PC-3 (cell line): ENCODE measurements at regions not wholly inside any gene's neighbourhood (a gene's known extent, or its start where the extent isn't known, plus 50 kb on each side); places are given as distances from the start of the nearest gene placed in this dataset.
"Not testable (repeated sequence)": the region's sequence is repeated elsewhere in the genome, so short reads cannot be mapped to it uniquely, and the experiment has no call there.

Source experiments
- ATAC-seq: fragments of 200-7000 bp; cut with Tn5 transposase; 2 replicates; pipeline ENCODE4 v1.9.1; 2020; ENCODE audit warnings: mild to moderate bottlenecking, moderate library complexity
- BruUV-seq: library from RNA; stranded (reverse); fragments of 400-500 nt; replicated peaks from 2 replicates; lab custom pipeline; 2021; lab: Mats Ljungman, UMichigan
- CTCF ChIA-PET: fragments of 300-600 bp; sonication (Branson Sonifier 250); formaldehyde crosslinking; loops from one replicate; lab custom pipeline; 2022; ENCODE audit warnings: antibody characterized with exemption; lab: Charles Lee
- POLR2A ChIA-PET: fragments of 300-600 bp; sonication (Branson Sonifier 250); formaldehyde crosslinking; loops from one replicate; lab custom pipeline; 2022; ENCODE audit warnings: antibody characterized with exemption; ENCODE audit not compliant: unreplicated experiment; lab: Charles Lee
- DNase-seq: peaks from one replicate; pipeline ENCODE4 v3.0.0-alpha.2; 2015
- H2AFZ ChIP-seq: fragments of 300-600 bp; sonication (generic); 2 replicates; pipeline ENCODE4 v1.6.0; 2016; ENCODE audit warnings: antibody characterized with exemption, low read length
- H3F3A ChIP-seq: fragments of 300-600 bp; sonication (generic); one replicate; pipeline ENCODE4 v1.6.0; 2017; ENCODE audit warnings: antibody characterized with exemption, low read length, control low read depth, mild to moderate bottlenecking; ENCODE audit not compliant: unreplicated experiment
- H3K27ac ChIP-seq: fragments of 300-600 bp; sonication (generic); 2 replicates; pipeline ENCODE4 v1.5.1; 2016; ENCODE audit warnings: mild to moderate bottlenecking, low read length
- H3K27me3 ChIP-seq: fragments of 300-600 bp; sonication (generic); 2 replicates; pipeline ENCODE4 v1.6.1; 2016; ENCODE audit warnings: low read length, mixed read lengths
- H3K36me3 ChIP-seq: fragments of 300-600 bp; sonication (generic); 2 replicates; pipeline ENCODE4 v1.6.1; 2016; ENCODE audit warnings: low read depth, mixed run types, low read length, mixed read lengths
- H3K4me1 ChIP-seq: fragments of 300-600 bp; sonication (generic); 2 replicates; pipeline ENCODE4 v1.5.1; 2016; ENCODE audit warnings: low read length; ENCODE audit not compliant: insufficient read depth
- H3K4me2 ChIP-seq: fragments of 300-600 bp; sonication (generic); 2 replicates; pipeline ENCODE4 v1.6.0; 2016; ENCODE audit warnings: low read length
- H3K4me3 ChIP-seq: fragments of 300-600 bp; sonication (generic); 2 replicates; pipeline ENCODE4 v1.5.1; 2016; ENCODE audit warnings: mild to moderate bottlenecking, low read length, mixed read lengths
- H3K79me2 ChIP-seq: fragments of 300-600 bp; sonication (generic); 2 replicates; pipeline ENCODE4 v1.6.1; 2017; ENCODE audit warnings: low read length, mixed read lengths
- H3K9ac ChIP-seq: fragments of 300-600 bp; sonication (generic); 2 replicates; pipeline ENCODE4 v1.6.0; 2016; ENCODE audit warnings: mild to moderate bottlenecking, low read length
- H3K9me2 ChIP-seq: fragments of 300-600 bp; sonication (generic); replicated peaks from 2 replicates; pipeline ENCODE4 v1.6.1; 2016; ENCODE audit warnings: mixed run types, low read length, mixed read lengths
- H3K9me3 ChIP-seq: fragments of 300-600 bp; sonication (generic); 2 replicates; pipeline ENCODE4 v1.6.1; 2016; ENCODE audit warnings: low read length, mixed read lengths
- H4K20me1 ChIP-seq: fragments of 300-600 bp; sonication (generic); 2 replicates; pipeline ENCODE4 v1.6.1; 2016; ENCODE audit warnings: low read length, mixed read lengths
- CTCF ChIP-seq: fragments of 300-600 bp; sonication (generic); conservative IDR thresholded peaks from 2 replicates; pipeline ENCODE4 v1.5.1; 2017; ENCODE audit warnings: antibody characterized with exemption, low read depth, mild to moderate bottlenecking, low read length
- EZH2 ChIP-seq: fragments of 300-600 bp; sonication (generic); IDR thresholded peaks from one replicate; pipeline ENCODE4 v1.6.1; 2017; ENCODE audit warnings: antibody characterized with exemption, mild to moderate bottlenecking, low read length; ENCODE audit not compliant: unreplicated experiment
- EZH2phosphoT487 ChIP-seq: fragments of 300-600 bp; sonication (generic); IDR thresholded peaks from 2 replicates; pipeline ENCODE4 v1.6.1; 2018; ENCODE audit warnings: mild to moderate bottlenecking, antibody characterized with exemption, low read length, borderline replicate concordance
- intact Hi-C: fragments of 100-400 bp; cut with micrococcal nuclease; formaldehyde crosslinking; loops from 2 replicates; pipeline ENCODE4 v1.9.0; 2023

GRCh38 chr10:22129612-22130011 lies 88.2 kb downstream of the EBLN1 start:
- BruUV-seq, H3K9me3 ChIP-seq, H3K9me2 ChIP-seq, H3K9ac ChIP-seq, H3F3A ChIP-seq, intact Hi-C loops, H3K27me3 ChIP-seq, H3K79me2 ChIP-seq, ATAC-seq, H4K20me1 ChIP-seq, H3K36me3 ChIP-seq, DNase-seq, H2AFZ ChIP-seq, H3K4me3 ChIP-seq, CTCF ChIA-PET, H3K27ac ChIP-seq, POLR2A ChIA-PET, H3K4me2 ChIP-seq, H3K4me1 ChIP-seq: not testable (repeated sequence)

GRCh38 chr10:22121181-22121580 lies 96.6 kb downstream of the EBLN1 start:
- intact Hi-C loops, H3K4me2 ChIP-seq, H3K79me2 ChIP-seq, DNase-seq, H3K9ac ChIP-seq, H3K27me3 ChIP-seq, H3K27ac ChIP-seq, H3F3A ChIP-seq, CTCF ChIA-PET, H3K4me1 ChIP-seq, H2AFZ ChIP-seq, H3K36me3 ChIP-seq, H3K4me3 ChIP-seq, H3K9me3 ChIP-seq, POLR2A ChIA-PET, ATAC-seq, BruUV-seq, H3K9me2 ChIP-seq, H4K20me1 ChIP-seq: not testable (repeated sequence)

- DNase-seq, H3K27me3 ChIP-seq, POLR2A ChIA-PET, H4K20me1 ChIP-seq, ATAC-seq, H3K9me2 ChIP-seq, H3K79me2 ChIP-seq, H2AFZ ChIP-seq, CTCF ChIA-PET, H3K4me3 ChIP-seq, H3K4me1 ChIP-seq, H3F3A ChIP-seq, BruUV-seq, H3K4me2 ChIP-seq, intact Hi-C loops, H3K9me3 ChIP-seq, H3K9ac ChIP-seq, H3K36me3 ChIP-seq, H3K27ac ChIP-seq: not testable (repeated sequence)
Observed at GRCh38 chr10:22120072-22120471, 97.7 kb downstream of the EBLN1 start.

- H3K9me2 ChIP-seq, intact Hi-C loops, H2AFZ ChIP-seq, CTCF ChIA-PET, H3K4me1 ChIP-seq, H3K27ac ChIP-seq, H3F3A ChIP-seq, BruUV-seq, H3K4me3 ChIP-seq, H3K36me3 ChIP-seq, H3K79me2 ChIP-seq, ATAC-seq, POLR2A ChIA-PET, H3K9ac ChIP-seq, H4K20me1 ChIP-seq, H3K27me3 ChIP-seq, H3K4me2 ChIP-seq, H3K9me3 ChIP-seq, DNase-seq: not testable (repeated sequence)
Observed at GRCh38 chr10:22119575-22119974, 98.2 kb downstream of the EBLN1 start.

GRCh38 chr10:22111705-22112104 lies 106.1 kb downstream of the EBLN1 start:
- no peak for ATAC-seq
- CTCF ChIA-PET = no interaction called here
- intact Hi-C loops = no loop called here

More at GRCh38 chr10:22111705-22112104, 106.1 kb downstream of the EBLN1 start:
- no peak for DNase-seq
- no peak overlapping the region for H3K27ac ChIP-seq
- H4K20me1 ChIP-seq = no peaks in the 10 kb centered on the region
- POLR2A ChIA-PET = no interaction called here
- no peaks in the 10 kb centered on the region for H3K4me1 ChIP-seq
- no peak overlapping the region for H3K9ac ChIP-seq
- no peak overlapping the region for H3K4me3 ChIP-seq
- no peak overlapping the region for H2AFZ ChIP-seq
- H3K9me3 ChIP-seq = no peaks in the 10 kb centered on the region
- no TSS peak for BruUV-seq
- no peaks in the 10 kb centered on the region for H3K36me3 ChIP-seq
- no peak overlapping the region for H3K4me2 ChIP-seq
- H3F3A ChIP-seq = no peaks in the 10 kb centered on the region
- no peaks in the 10 kb centered on the region for H3K9me2 ChIP-seq
- no peaks in the 10 kb centered on the region for H3K27me3 ChIP-seq
- TF ChIP-seq EZH2phosphoT487 (no peak), EZH2 (no peak), CTCF (no peak)
- no peaks in the 10 kb centered on the region for H3K79me2 ChIP-seq
